ENCODE measurements at regions not wholly inside any gene's neighbourhood (a gene's known extent, or its start where the extent isn't known, plus 50 kb on each side); places are given as distances from the start of the nearest gene placed in this dataset.

DNA sequence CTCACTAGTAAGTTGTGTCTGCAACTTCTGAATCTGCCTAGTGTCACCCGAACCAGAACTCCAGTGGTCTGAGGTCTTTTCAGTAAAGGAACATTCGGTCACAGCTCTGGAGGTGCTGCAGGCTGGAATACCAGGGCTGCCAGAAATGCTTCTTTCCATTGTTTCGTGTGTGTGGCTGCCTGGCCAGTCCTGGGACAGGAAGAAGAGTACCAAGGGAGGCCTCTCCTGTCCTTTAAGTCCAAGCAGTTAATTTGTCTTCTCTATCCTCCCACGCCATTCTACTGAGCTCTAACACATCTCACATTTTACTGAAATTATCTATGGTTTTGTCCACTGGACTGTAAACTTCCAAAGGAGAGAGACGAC, 196.0 kb downstream of the LNPK start:
- no peak for TF ChIP-seq POLR2A (IDR thresholded peaks at IDR 0.05)
- TF ChIP-seq, protein P1, sequence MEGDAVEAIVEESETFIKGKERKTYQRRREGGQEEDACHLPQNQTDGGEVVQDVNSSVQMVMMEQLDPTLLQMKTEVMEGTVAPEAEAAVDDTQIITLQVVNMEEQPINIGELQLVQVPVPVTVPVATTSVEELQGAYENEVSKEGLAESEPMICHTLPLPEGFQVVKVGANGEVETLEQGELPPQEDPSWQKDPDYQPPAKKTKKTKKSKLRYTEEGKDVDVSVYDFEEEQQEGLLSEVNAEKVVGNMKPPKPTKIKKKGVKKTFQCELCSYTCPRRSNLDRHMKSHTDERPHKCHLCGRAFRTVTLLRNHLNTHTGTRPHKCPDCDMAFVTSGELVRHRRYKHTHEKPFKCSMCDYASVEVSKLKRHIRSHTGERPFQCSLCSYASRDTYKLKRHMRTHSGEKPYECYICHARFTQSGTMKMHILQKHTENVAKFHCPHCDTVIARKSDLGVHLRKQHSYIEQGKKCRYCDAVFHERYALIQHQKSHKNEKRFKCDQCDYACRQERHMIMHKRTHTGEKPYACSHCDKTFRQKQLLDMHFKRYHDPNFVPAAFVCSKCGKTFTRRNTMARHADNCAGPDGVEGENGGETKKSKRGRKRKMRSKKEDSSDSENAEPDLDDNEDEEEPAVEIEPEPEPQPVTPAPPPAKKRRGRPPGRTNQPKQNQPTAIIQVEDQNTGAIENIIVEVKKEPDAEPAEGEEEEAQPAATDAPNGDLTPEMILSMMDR (IDR thresholded peaks at IDR 0.05) = no peak

Data from uterus (tissue), 2 donors.